ENCODE measurements at regions not wholly inside any gene's neighbourhood (a gene's known extent, or its start where the extent isn't known, plus 50 kb on each side); places are given as distances from the start of the nearest gene placed in this dataset.

GRCh38 chr5:60136841-60137240 lies 243.3 kb upstream of the PDE4D start:
- H3K27me3 Mint-ChIP-seq (ENCODE audit: low read depth): no peaks in the 10 kb centered on the region
- H3K27ac Mint-ChIP-seq: no peak overlapping the region

GRCh38 chr5:60131504-60131903 lies 238.0 kb upstream of the PDE4D start:
- H3K27ac Mint-ChIP-seq: no peak overlapping the region
- H3K9me3 Mint-ChIP-seq: no peaks in the 10 kb centered on the region
- no peaks in the 10 kb centered on the region for H3K27me3 Mint-ChIP-seq (ENCODE audit: low read depth)
- no peaks in the 10 kb centered on the region for H3K4me1 Mint-ChIP-seq (ENCODE audit: low read depth)
- intact Hi-C loops (cut with micrococcal nuclease): no loop called here
- DNase-seq (ENCODE audit: low spot score): no peak
- no peaks in the 10 kb centered on the region for H3K36me3 Mint-ChIP-seq (ENCODE audit: low read depth)
- H3K4me3 Mint-ChIP-seq (ENCODE audit: low read depth): no peak overlapping the region

More at GRCh38 chr5:60136841-60137240, 243.3 kb upstream of the PDE4D start:
- Mint-ChIP-seq H3K9me3 (no peaks in the 10 kb centered on the region), H3K4me1 (ENCODE audit: low read depth) (no peaks in the 10 kb centered on the region), H3K36me3 (ENCODE audit: low read depth) (no peaks in the 10 kb centered on the region), H3K4me3 (ENCODE audit: low read depth) (no peak overlapping the region)
- intact Hi-C loops (cut with micrococcal nuclease): no loop called here
- no peak for DNase-seq (ENCODE audit: low spot score)

- Mint-ChIP-seq H3K4me1 (ENCODE audit: low read depth) (no peaks in the 10 kb centered on the region), H3K36me3 (ENCODE audit: low read depth) (no peaks in the 10 kb centered on the region), H3K27ac (no peak overlapping the region), H3K27me3 (ENCODE audit: low read depth) (no peaks in the 10 kb centered on the region), H3K9me3 (peaks cover 5% of the 10 kb centered on the region), H3K4me3 (ENCODE audit: low read depth) (no peak overlapping the region)
- intact Hi-C loops (cut with micrococcal nuclease): no loop called here
- DNase-seq (ENCODE audit: low spot score): no peak
These were observed 232.1 kb upstream of the PDE4D start for GRCh38 chr5:60125636-60126035.

- no peak overlapping the region for H3K27ac Mint-ChIP-seq
- H3K27me3 Mint-ChIP-seq (ENCODE audit: low read depth): no peaks in the 10 kb centered on the region
- H3K9me3 Mint-ChIP-seq: peaks cover 23% of the 10 kb centered on the region
- no peak overlapping the region for H3K4me3 Mint-ChIP-seq (ENCODE audit: low read depth)
- no peak for DNase-seq (ENCODE audit: low spot score)
- no peaks in the 10 kb centered on the region for H3K36me3 Mint-ChIP-seq (ENCODE audit: low read depth)
- intact Hi-C loops (cut with micrococcal nuclease): no loop called here
- no peaks in the 10 kb centered on the region for H3K4me1 Mint-ChIP-seq (ENCODE audit: low read depth)
These were observed 209.6 kb upstream of the PDE4D start for GRCh38 chr5:60102961-60103693.

- peaks cover 23% of the 10 kb centered on the region for H3K9me3 Mint-ChIP-seq
- DNase-seq (ENCODE audit: low spot score): no peak
- no peaks in the 10 kb centered on the region for H3K27me3 Mint-ChIP-seq (ENCODE audit: low read depth)
- no peaks in the 10 kb centered on the region for H3K4me1 Mint-ChIP-seq (ENCODE audit: low read depth)
- H3K4me3 Mint-ChIP-seq (ENCODE audit: low read depth): no peak overlapping the region
- intact Hi-C loops (cut with micrococcal nuclease): no loop called here
- no peak overlapping the region for H3K27ac Mint-ChIP-seq
- no peaks in the 10 kb centered on the region for H3K36me3 Mint-ChIP-seq (ENCODE audit: low read depth)
These were observed 208.0 kb upstream of the PDE4D start for GRCh38 chr5:60101573-60101972.

- Mint-ChIP-seq H3K9me3 (peaks cover 9% of the 10 kb centered on the region), H3K27ac (no peak overlapping the region), H3K27me3 (ENCODE audit: low read depth) (no peaks in the 10 kb centered on the region), H3K36me3 (ENCODE audit: low read depth) (no peaks in the 10 kb centered on the region), H3K4me1 (ENCODE audit: low read depth) (no peaks in the 10 kb centered on the region), H3K4me3 (ENCODE audit: low read depth) (no peak overlapping the region)
- intact Hi-C loops (cut with micrococcal nuclease): no loop called here
- no peak for DNase-seq (ENCODE audit: low spot score)
These were observed 199.3 kb upstream of the PDE4D start for GRCh38 chr5:60092671-60093422.

- intact Hi-C loops (cut with micrococcal nuclease): no loop called here
- Mint-ChIP-seq H3K27me3 (ENCODE audit: low read depth) (no peaks in the 10 kb centered on the region), H3K4me3 (ENCODE audit: low read depth) (no peak overlapping the region), H3K27ac (no peak overlapping the region), H3K36me3 (ENCODE audit: low read depth) (no peaks in the 10 kb centered on the region), H3K4me1 (ENCODE audit: low read depth) (no peaks in the 10 kb centered on the region), H3K9me3 (peaks cover 34% of the 10 kb centered on the region)
- no peak for DNase-seq (ENCODE audit: low spot score)
These were observed 193.1 kb upstream of the PDE4D start for GRCh38 chr5:60086583-60086982.

GRCh38 chr5:60084226-60084625 lies 190.7 kb upstream of the PDE4D start:
- peaks cover 34% of the 10 kb centered on the region for H3K9me3 Mint-ChIP-seq
- intact Hi-C loops (cut with micrococcal nuclease): no loop called here
- no peaks in the 10 kb centered on the region for H3K36me3 Mint-ChIP-seq (ENCODE audit: low read depth)
- no peaks in the 10 kb centered on the region for H3K27me3 Mint-ChIP-seq (ENCODE audit: low read depth)
- H3K4me3 Mint-ChIP-seq (ENCODE audit: low read depth): no peak overlapping the region
- H3K4me1 Mint-ChIP-seq (ENCODE audit: low read depth): no peaks in the 10 kb centered on the region
- H3K27ac Mint-ChIP-seq: no peak overlapping the region
- DNase-seq (ENCODE audit: low spot score): no peak

GRCh38 chr5:60077292-60077691 lies 183.8 kb upstream of the PDE4D start:
- Mint-ChIP-seq H3K4me3 (ENCODE audit: low read depth) (no peak overlapping the region), H3K27ac (no peak overlapping the region), H3K9me3 (peaks cover 24% of the 10 kb centered on the region), H3K27me3 (ENCODE audit: low read depth) (no peaks in the 10 kb centered on the region), H3K36me3 (ENCODE audit: low read depth) (no peaks in the 10 kb centered on the region), H3K4me1 (ENCODE audit: low read depth) (no peaks in the 10 kb centered on the region)
- intact Hi-C loops (cut with micrococcal nuclease): no loop called here
- no peak for DNase-seq (ENCODE audit: low spot score)

- intact Hi-C loops (cut with micrococcal nuclease): no loop called here
- no peak for DNase-seq (ENCODE audit: low spot score)
- Mint-ChIP-seq H3K4me1 (ENCODE audit: low read depth) (no peaks in the 10 kb centered on the region), H3K27me3 (ENCODE audit: low read depth) (no peaks in the 10 kb centered on the region), H3K27ac (no peak overlapping the region), H3K9me3 (peaks cover 24% of the 10 kb centered on the region), H3K36me3 (ENCODE audit: low read depth) (no peaks in the 10 kb centered on the region), H3K4me3 (ENCODE audit: low read depth) (no peak overlapping the region)
These were observed 183.2 kb upstream of the PDE4D start for GRCh38 chr5:60076746-60077145.

- no peak overlapping the region for H3K4me3 Mint-ChIP-seq (ENCODE audit: low read depth)
- peaks cover 11% of the 10 kb centered on the region for H3K9me3 Mint-ChIP-seq
- DNase-seq (ENCODE audit: low spot score): no peak
- intact Hi-C loops (cut with micrococcal nuclease): no loop called here
- no peak overlapping the region for H3K27ac Mint-ChIP-seq
- H3K4me1 Mint-ChIP-seq (ENCODE audit: low read depth): no peaks in the 10 kb centered on the region
- no peaks in the 10 kb centered on the region for H3K36me3 Mint-ChIP-seq (ENCODE audit: low read depth)
- H3K27me3 Mint-ChIP-seq (ENCODE audit: low read depth): no peaks in the 10 kb centered on the region
These were observed 173.0 kb upstream of the PDE4D start for GRCh38 chr5:60066502-60066901.

- Mint-ChIP-seq H3K4me3 (ENCODE audit: low read depth) (no peak overlapping the region), H3K36me3 (ENCODE audit: low read depth) (no peaks in the 10 kb centered on the region), H3K9me3 (peaks cover 11% of the 10 kb centered on the region), H3K4me1 (ENCODE audit: low read depth) (no peaks in the 10 kb centered on the region), H3K27ac (no peak overlapping the region), H3K27me3 (ENCODE audit: low read depth) (no peaks in the 10 kb centered on the region)
- intact Hi-C loops (cut with micrococcal nuclease): no loop called here
- DNase-seq (ENCODE audit: low spot score): no peak
These were observed 166.9 kb upstream of the PDE4D start for GRCh38 chr5:60060389-60060788.

- no peak overlapping the region for H3K27ac Mint-ChIP-seq
- no peaks in the 10 kb centered on the region for H3K9me3 Mint-ChIP-seq
- no peak overlapping the region for H3K4me3 Mint-ChIP-seq (ENCODE audit: low read depth)
- H3K4me1 Mint-ChIP-seq (ENCODE audit: low read depth): no peaks in the 10 kb centered on the region
- DNase-seq (ENCODE audit: low spot score): no peak
- no peaks in the 10 kb centered on the region for H3K36me3 Mint-ChIP-seq (ENCODE audit: low read depth)
- no peaks in the 10 kb centered on the region for H3K27me3 Mint-ChIP-seq (ENCODE audit: low read depth)
- intact Hi-C loops (cut with micrococcal nuclease): no loop called here
These were observed 162.7 kb upstream of the PDE4D start for GRCh38 chr5:60056191-60056590.

Data from activated T-helper 2 cell treated with anti-CD3 and anti-CD28 coated beads, Interferon-gamma antibody, Interleukin-2, Interleukin-4, amounts not matched to agents 10 μg/mL and 5 μg/mL and 100 μg/mL, durations not matched to agents 14 hours and 24 hours and 36 hours (primary cell).